ENCODE measurements at regions not wholly inside any gene's neighbourhood (a gene's known extent, or its start where the extent isn't known, plus 50 kb on each side); places are given as distances from the start of the nearest gene placed in this dataset.

- Mint-ChIP-seq H3K4me1 (peaks cover 20% of the 10 kb centered on the region), H3K27ac (no peak overlapping the region), H3K27me3 (ENCODE audit: low read depth) (no peaks in the 10 kb centered on the region; the same call in none of the 2 replicates), H3K36me3 (peaks cover 7% of the 10 kb centered on the region; the same call in 1 of the 2 replicates), H3K9me3 (peaks cover 6% of the 10 kb centered on the region; the same call in 1 of the 2 replicates), H3K4me3 (no peak overlapping the region)
- ChIA-PET POLR2A (interaction anchor here (0.5 kb wide), 1 partner anchor 25 kb away, joined by 7 read pairs; no protein-coding TSS in a partner anchor), CTCF (no interaction called here)
- peak; percentile 97 for ATAC-seq
- DNase-seq (ENCODE audit: low spot score), result peak; percentile 69
- TF ChIP-seq ZNF219 (CRISPR knock-in tag; IDR thresholded peaks at IDR 0.05; ENCODE audit: borderline replicate concordance), result peak; percentile 27; the same call in 1 of the 2 replicates
- TF ChIP-seq USF1 (CRISPR knock-in tag; IDR thresholded peaks at IDR 0.05), result peak; percentile 70; the same call in 1 of the 2 replicates
- TF ChIP-seq ZNF232 (CRISPR knock-in tag; IDR thresholded peaks at IDR 0.05), result no peak
- TF ChIP-seq FOXP4 (CRISPR knock-in tag; IDR thresholded peaks at IDR 0.05), result peak; percentile 87; the same call in 1 of the 2 replicates
- TF ChIP-seq CREM (CRISPR knock-in tag; IDR thresholded peaks at IDR 0.05), result peak; percentile 70
- 0 out of 2 replicates have a peak, but pooled peaks have one; percentile 25 for TF ChIP-seq USF2 (CRISPR knock-in tag; IDR thresholded peaks at IDR 0.05)
- TF ChIP-seq MYBL2 (CRISPR knock-in tag; IDR thresholded peaks at IDR 0.05), result peak; percentile 52; the same call in 1 of the 2 replicates
- TF ChIP-seq NR3C1 (CRISPR knock-in tag; conservative IDR thresholded peaks at IDR 0.05; ENCODE audit: low read depth), result 0 out of 2 replicates have a peak, but pooled peaks have one; percentile 54
- TF ChIP-seq JUN (CRISPR knock-in tag; IDR thresholded peaks at IDR 0.05), result no peak
- no peak for TF ChIP-seq NFATC4 (CRISPR knock-in tag; IDR thresholded peaks at IDR 0.05)
- TF ChIP-seq ZNF423 (CRISPR knock-in tag; IDR thresholded peaks at IDR 0.05), result peak; percentile 80
- TF ChIP-seq FOXK1 (CRISPR knock-in tag; IDR thresholded peaks at IDR 0.05), result peak; percentile 90
- TF ChIP-seq ETV6 (CRISPR knock-in tag; IDR thresholded peaks at IDR 0.05), result peak; percentile 86; the same call in 1 of the 2 replicates
- 0 out of 2 replicates have a peak, but pooled peaks have one; percentile 34 for TF ChIP-seq TP53 (CRISPR knock-in tag; IDR thresholded peaks at IDR 0.05)
- TF ChIP-seq ZNF317 (CRISPR knock-in tag; IDR thresholded peaks at IDR 0.05; ENCODE audit: borderline replicate concordance, low read depth), result no peak
- TF ChIP-seq ZBTB43 (CRISPR knock-in tag; IDR thresholded peaks at IDR 0.05), result peak; percentile 73; the same call in 1 of the 2 replicates
- no peak for TF ChIP-seq MLX (CRISPR knock-in tag; IDR thresholded peaks at IDR 0.05)
- TF ChIP-seq AFF4 (CRISPR knock-in tag; IDR thresholded peaks at IDR 0.05; ENCODE audit: borderline replicate concordance), result peak; percentile 34; the same call in 1 of the 2 replicates
- no peak for TF ChIP-seq NFYB (CRISPR knock-in tag; conservative IDR thresholded peaks at IDR 0.05; ENCODE audit: low read depth)
- peak; percentile 95 for TF ChIP-seq ARID4B (CRISPR knock-in tag; IDR thresholded peaks at IDR 0.05; ENCODE audit: borderline replicate concordance)
- TF ChIP-seq OVOL2 (CRISPR knock-in tag; IDR thresholded peaks at IDR 0.05; ENCODE audit: borderline replicate concordance), result no peak
- no peak for TF ChIP-seq PREB (CRISPR knock-in tag; IDR thresholded peaks at IDR 0.05; ENCODE audit: borderline replicate concordance)
These were observed 863.5 kb downstream of the KCNJ2 start for GRCh38 chr17:71032746-71033273.
